ENCODE measurements at regions not wholly inside any gene's neighbourhood (a gene's known extent, or its start where the extent isn't known, plus 50 kb on each side); places are given as distances from the start of the nearest gene placed in this dataset.
"Not testable (repeated sequence)": the region's sequence is repeated elsewhere in the genome, so short reads cannot be mapped to it uniquely, and the experiment has no call there.

GRCh38 chr12:73547421-73547820 is 990.2 kb upstream of the ATXN7L3B start:
- ATAC-seq (no peak), DNase-seq (ENCODE audit: missing footprints) (no peak)
- intact Hi-C loops (cut with DNase I), result no loop called here

DNA sequence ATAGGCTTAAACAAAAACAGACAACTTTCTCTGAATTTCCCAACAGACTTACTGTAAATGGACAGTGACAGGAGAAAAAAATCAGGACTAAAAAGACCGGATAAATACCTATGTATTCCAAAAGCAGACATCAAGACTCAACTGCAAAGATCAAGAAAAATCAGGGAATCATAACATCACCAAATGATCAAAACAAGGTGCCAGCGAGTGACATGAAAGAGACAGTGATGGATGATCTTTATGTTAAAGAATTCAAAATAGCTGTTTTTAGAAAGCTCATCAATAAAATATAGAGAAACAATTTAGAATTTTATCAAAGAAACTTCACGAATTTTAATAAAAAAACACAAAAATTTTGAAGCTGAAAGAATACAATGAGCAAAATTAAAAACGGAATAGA is 952.5 kb upstream of the ATXN7L3B start:
- ATAC-seq (no peak), DNase-seq (ENCODE audit: missing footprints) (no peak)

GRCh38 chr12:73589220-73589619 is 948.4 kb upstream of the ATXN7L3B start:
- intact Hi-C loops (cut with DNase I), result no loop called here

More for the DNA sequence above, 952.5 kb upstream of the ATXN7L3B start:
- intact Hi-C loops (cut with DNase I), result no loop called here

GRCh38 chr12:73598626-73599025 is 939.0 kb upstream of the ATXN7L3B start:
- no peak for ATAC-seq
- intact Hi-C loops (cut with DNase I), result no loop called here
- no peak for DNase-seq (ENCODE audit: missing footprints)

More at GRCh38 chr12:73589220-73589619, 948.4 kb upstream of the ATXN7L3B start:
- DNase-seq (ENCODE audit: missing footprints) (no peak), ATAC-seq (no peak)

DNA sequence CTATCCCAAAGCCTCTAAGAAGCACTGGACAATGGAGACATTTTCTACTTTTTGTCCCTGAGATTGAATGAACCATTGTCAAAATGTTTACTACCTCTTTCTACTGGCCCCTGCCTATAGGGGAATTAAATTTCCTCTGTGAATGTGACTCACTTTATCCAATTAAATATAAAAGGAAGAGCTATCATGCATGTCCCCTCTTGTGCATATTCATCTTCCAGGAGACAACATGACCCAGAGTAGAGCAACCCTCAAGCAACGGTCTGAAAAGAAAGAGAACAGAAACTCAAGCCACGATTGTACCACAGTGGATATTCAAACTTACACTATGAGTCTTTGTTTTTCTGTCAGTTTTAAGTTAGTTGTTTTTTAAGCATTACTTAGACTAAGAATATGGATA is 938.4 kb upstream of the ATXN7L3B start:
- no peak for ATAC-seq
- no peak for DNase-seq (ENCODE audit: missing footprints)
- intact Hi-C loops (cut with DNase I), result no loop called here

DNA sequence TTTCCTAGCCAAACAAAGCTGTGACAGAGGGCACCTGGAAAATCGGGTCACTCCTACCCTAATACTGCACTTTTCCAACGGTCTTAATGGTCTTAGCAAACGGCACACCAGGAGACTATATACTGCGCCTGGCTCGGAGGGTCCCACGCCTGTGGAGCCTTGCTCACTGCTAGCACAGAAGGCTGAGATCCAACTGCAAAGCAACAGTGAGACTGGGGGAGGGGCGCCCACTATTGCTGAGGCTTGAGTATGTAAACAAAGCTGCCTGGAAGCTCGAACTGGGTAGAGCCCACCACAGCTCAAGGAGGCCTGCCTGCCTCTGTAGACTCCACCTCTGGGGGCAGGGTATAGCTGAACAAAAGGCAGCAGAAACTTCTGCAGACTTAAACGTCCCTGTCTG is 931.7 kb upstream of the ATXN7L3B start:
- intact Hi-C loops (cut with DNase I); DNase-seq (ENCODE audit: missing footprints); ATAC-seq: not testable (repeated sequence)

DNA sequence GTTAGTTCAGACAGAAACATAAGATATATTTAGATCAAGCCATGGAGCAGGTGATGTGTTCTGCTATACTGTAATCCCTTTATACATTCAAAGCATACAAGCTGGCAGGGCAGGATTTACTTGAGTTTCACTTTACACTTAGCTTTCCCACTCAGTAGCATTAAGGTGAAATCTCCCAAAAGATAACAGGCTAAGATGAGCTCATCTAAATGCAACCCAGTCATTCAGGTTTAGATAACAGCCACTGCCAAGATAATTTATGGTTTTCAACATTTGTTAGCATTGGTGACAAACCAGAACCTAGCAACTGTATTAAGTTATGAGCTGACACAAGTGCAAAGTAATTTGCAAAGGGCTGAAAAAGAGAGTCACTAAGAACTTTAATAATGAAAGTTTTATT is 925.1 kb upstream of the ATXN7L3B start:
- no peak for ATAC-seq
- intact Hi-C loops (cut with DNase I), result no loop called here
- no peak for DNase-seq (ENCODE audit: missing footprints)

DNA sequence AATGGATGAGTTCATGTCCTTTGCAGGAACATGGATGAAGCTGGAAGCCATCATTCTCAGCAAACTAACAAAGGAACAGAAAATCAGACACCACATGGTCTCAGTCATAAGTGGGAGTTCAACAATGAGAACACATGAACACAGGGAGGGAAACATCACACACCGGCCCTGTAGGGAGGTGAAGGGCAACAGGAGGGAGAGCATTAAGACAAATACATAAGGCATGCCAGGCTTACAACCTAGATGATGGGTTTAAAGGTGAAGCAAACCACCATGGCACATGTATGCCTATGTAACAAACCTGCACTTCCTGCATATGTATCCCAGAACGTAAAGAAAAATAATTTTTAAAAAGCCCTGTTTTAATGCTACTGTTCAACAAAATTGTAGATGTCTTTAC is 914.2 kb upstream of the ATXN7L3B start:
- intact Hi-C loops (cut with DNase I), result no loop called here
- ATAC-seq, result no peak

GRCh38 chr12:73625226-73625625 is 912.4 kb upstream of the ATXN7L3B start:
- intact Hi-C loops (cut with DNase I), result no loop called here
- ATAC-seq (no peak), DNase-seq (ENCODE audit: missing footprints) (no peak)

More for the DNA sequence above, 914.2 kb upstream of the ATXN7L3B start:
- no peak for DNase-seq (ENCODE audit: missing footprints)

- DNase-seq (ENCODE audit: missing footprints) (no peak), ATAC-seq (no peak)
- intact Hi-C loops (cut with DNase I), result no loop called here
Measured at GRCh38 chr12:73629171-73629570, 908.5 kb upstream of the ATXN7L3B start.

- no peak for DNase-seq (ENCODE audit: missing footprints)
- no peak for ATAC-seq
- intact Hi-C loops (cut with DNase I), result no loop called here
Measured at GRCh38 chr12:73629893-73630831, 907.5 kb upstream of the ATXN7L3B start.

- intact Hi-C loops (cut with DNase I), result no loop called here
- ATAC-seq, result no peak
Measured at GRCh38 chr12:73632191-73632590, 905.4 kb upstream of the ATXN7L3B start.

DNA sequence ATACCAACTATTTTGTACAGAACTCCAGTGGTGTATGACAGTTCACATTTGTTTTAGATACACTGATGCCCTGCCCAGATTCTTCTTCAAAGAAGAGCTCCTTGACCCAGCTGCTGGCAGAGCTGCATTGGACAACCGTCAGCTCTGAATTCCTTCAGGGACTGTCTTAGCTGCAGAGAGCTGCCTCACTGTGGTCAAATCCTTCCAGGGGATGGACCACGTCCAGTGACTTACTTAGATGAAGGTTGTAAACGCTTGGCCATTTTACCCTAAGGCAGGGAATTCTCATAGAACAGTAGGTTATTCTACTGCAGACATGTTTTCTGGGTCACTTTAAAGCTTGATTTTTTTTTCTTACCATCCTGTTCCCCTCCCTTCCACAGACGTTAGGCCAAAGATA is 905.0 kb upstream of the ATXN7L3B start:
- DNase-seq (ENCODE audit: missing footprints), result no peak
- intact Hi-C loops (cut with DNase I), result no loop called here
- ATAC-seq, result no peak

More at GRCh38 chr12:73632191-73632590, 905.4 kb upstream of the ATXN7L3B start:
- DNase-seq (ENCODE audit: missing footprints), result no peak

- intact Hi-C loops (cut with DNase I); ATAC-seq: not testable (repeated sequence)
- peak; percentile 27 for DNase-seq (ENCODE audit: missing footprints)
Measured at GRCh38 chr12:73639397-73639796, 898.2 kb upstream of the ATXN7L3B start.

- intact Hi-C loops (cut with DNase I), result no loop called here
- ATAC-seq (no peak), DNase-seq (ENCODE audit: missing footprints) (no peak)
Measured at GRCh38 chr12:73656375-73656774, 881.3 kb upstream of the ATXN7L3B start.

GRCh38 chr12:73659802-73660201 is 877.8 kb upstream of the ATXN7L3B start:
- no peak for ATAC-seq
- no peak for DNase-seq (ENCODE audit: missing footprints)
- intact Hi-C loops (cut with DNase I), result no loop called here

DNA sequence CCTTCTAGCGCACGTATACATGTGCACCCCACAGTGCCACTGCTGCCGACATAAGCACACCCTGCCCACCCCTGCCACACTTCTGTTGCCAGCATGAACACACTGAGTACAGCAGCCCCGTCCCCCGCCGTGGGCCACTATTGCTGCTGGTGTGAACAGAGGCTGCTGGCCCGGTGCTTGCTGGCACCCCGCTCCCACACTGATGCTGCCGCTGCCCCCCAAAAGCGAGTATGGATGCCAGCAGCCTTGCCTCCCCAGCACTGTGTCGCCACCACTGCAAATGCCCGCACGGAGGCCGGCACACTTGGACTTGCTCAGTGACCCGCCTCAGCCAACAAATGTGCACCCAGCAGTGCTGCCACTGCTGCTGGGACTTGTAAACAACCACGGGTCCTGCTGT is 872.4 kb upstream of the ATXN7L3B start:
- intact Hi-C loops (cut with DNase I), result no loop called here
- no peak for DNase-seq (ENCODE audit: missing footprints)
- ATAC-seq, result no peak

DNA sequence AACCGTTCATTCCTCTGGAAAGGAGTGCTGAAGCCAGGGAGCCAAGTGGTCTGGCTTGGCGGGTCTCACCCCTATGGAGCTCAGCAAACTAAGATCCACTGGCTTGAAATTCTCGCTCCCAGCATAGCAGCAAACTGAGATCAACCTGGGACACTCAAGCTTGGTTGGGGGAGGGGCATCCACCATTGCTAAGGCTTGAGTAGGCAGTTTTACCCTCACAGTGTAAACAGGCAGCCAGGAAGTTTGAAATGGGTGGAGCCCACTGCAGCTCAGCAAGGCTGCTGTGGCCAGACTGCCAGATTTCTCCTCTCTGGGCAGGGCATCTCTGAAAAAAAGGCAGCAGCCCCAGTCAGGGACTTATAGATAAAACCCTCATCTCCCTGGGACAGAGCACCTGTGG is 866.1 kb upstream of the ATXN7L3B start:
- DNase-seq (ENCODE audit: missing footprints); ATAC-seq; intact Hi-C loops (cut with DNase I): not testable (repeated sequence)

DNA sequence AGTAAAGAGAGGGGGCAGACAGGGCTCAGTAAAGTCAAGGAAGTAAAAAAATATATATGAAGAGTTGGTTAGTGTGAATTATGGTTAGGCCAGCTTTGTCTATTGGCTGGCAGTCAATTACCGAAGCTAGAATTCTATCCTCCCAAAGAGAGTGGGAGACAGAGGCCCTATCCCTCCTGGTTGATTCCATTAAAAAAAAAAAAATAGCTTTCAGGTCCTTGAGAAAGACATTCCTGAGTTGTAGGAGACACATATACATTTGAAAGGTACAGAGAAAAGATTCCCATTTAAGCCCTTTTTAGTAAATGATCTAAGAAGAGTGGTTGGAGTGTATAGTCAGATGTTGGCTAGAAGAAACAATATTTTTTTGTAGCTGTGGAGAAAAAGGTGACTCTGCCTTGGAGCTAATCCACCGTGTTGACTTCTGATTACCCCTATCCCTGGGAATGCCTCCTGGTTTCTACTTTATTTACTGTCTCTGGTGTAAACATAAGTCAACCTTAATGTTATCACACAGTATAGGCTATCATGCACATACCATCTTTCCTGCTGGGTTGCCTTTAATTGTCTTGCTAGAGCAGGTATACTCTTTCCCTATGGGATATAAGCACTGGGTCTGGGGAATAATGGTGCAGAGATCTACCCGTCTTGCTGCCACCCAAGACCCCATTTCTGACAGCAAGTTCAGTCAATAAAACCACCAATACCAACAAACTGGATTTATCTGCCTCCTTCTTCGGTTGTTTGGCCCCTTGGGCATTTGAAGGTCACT is 859.9 kb upstream of the ATXN7L3B start:
- ATAC-seq, result no peak
- no peak for DNase-seq (ENCODE audit: missing footprints)
- intact Hi-C loops (cut with DNase I), result no loop called here

- ATAC-seq, result no peak
- no peak for DNase-seq (ENCODE audit: missing footprints)
- intact Hi-C loops (cut with DNase I), result no loop called here
Measured at GRCh38 chr12:73678335-73678734, 859.3 kb upstream of the ATXN7L3B start.

All from Right ventricle myocardium inferior (tissue), 1 donor.